HEK293T (cell line): ENCODE measurements at regions not wholly inside any gene's neighbourhood (a gene's known extent, or its start where the extent isn't known, plus 50 kb on each side); places are given as distances from the start of the nearest gene placed in this dataset.

Source experiments
- CTCF ChIA-PET: fragments of 350-600 bp; formaldehyde crosslinking; extraction: SDS; loops from one replicate; lab custom pipeline; 2021; ENCODE audit warnings: antibody characterized with exemption, inconsistent platforms; lab: Yijun Ruan, JAX
- POLR2A ChIA-PET: fragments of 350-600 bp; formaldehyde crosslinking; extraction: SDS; loops from one replicate; lab custom pipeline; 2020; ENCODE audit warnings: antibody characterized with exemption, inconsistent platforms; lab: Yijun Ruan, JAX
- DNase-seq: peaks from one replicate; pipeline ENCODE4 v3.0.0; 2012; ENCODE audit warnings: mixed read lengths; ENCODE audit errors: extremely low spot score
- ARNT ChIP-seq: fragments of 450-650 bp; IDR thresholded peaks from 2 replicates; pipeline ENCODE4 v1.6.1; 2017; ENCODE audit warnings: mild to moderate bottlenecking
- BHLHE40 ChIP-seq: fragments of 450-650 bp; IDR thresholded peaks from 2 replicates; pipeline ENCODE4 v1.6.1; 2016; ENCODE audit warnings: mild to moderate bottlenecking, moderate library complexity, borderline replicate concordance
- CTBP1 ChIP-seq: fragments of 450-650 bp; IDR thresholded peaks from 2 replicates; pipeline ENCODE4 v1.6.1; 2016; ENCODE audit warnings: borderline replicate concordance
- ELF4 ChIP-seq: fragments of 450-650 bp; IDR thresholded peaks from 2 replicates; pipeline ENCODE4 v1.6.1; 2017; ENCODE audit warnings: antibody characterized with exemption
- FOXA1 ChIP-seq: fragments of 450-650 bp; IDR thresholded peaks from 2 replicates; pipeline ENCODE4 v1.6.1; 2016; ENCODE audit warnings: mild to moderate bottlenecking
- FOXK2 ChIP-seq: fragments of 450-650 bp; IDR thresholded peaks from 2 replicates; pipeline ENCODE4 v1.6.1; 2016; ENCODE audit warnings: mild to moderate bottlenecking
- FOXM1 ChIP-seq: fragments of 450-650 bp; IDR thresholded peaks from 2 replicates; pipeline ENCODE4 v1.6.1; 2017; ENCODE audit warnings: mild to moderate bottlenecking, borderline replicate concordance
- HDGF ChIP-seq: fragments of 450-650 bp; IDR thresholded peaks from 2 replicates; pipeline ENCODE4 v1.6.1; 2017; ENCODE audit warnings: antibody characterized with exemption, borderline replicate concordance
- L3MBTL2 ChIP-seq: fragments of 450-650 bp; conservative IDR thresholded peaks from 2 replicates; pipeline ENCODE4 v1.6.1; 2016; ENCODE audit warnings: mild to moderate bottlenecking
- LEF1 ChIP-seq: fragments of 450-650 bp; IDR thresholded peaks from 2 replicates; pipeline ENCODE4 v1.6.1; 2017; ENCODE audit warnings: mild to moderate bottlenecking, borderline replicate concordance
- NFRKB ChIP-seq: fragments of 450-650 bp; IDR thresholded peaks from 2 replicates; pipeline ENCODE4 v1.6.1; 2016; ENCODE audit warnings: mild to moderate bottlenecking, moderate library complexity
- SP1 ChIP-seq: fragments of 450-650 bp; IDR thresholded peaks from 2 replicates; pipeline ENCODE4 v1.6.1; 2017
- SUZ12 ChIP-seq: fragments of 450-650 bp; IDR thresholded peaks from 2 replicates; pipeline ENCODE4 v1.6.1; 2016; ENCODE audit warnings: mild to moderate bottlenecking
- TARDBP ChIP-seq: fragments of 450-650 bp; IDR thresholded peaks from 2 replicates; pipeline ENCODE4 v1.6.1; 2016
- ZNF384 ChIP-seq: fragments of 450-650 bp; IDR thresholded peaks from 2 replicates; pipeline ENCODE4 v1.6.1; 2016
- TF ChIP-seq, protein P1 (sequence below): fragments of 450-650 bp; IDR thresholded peaks from 2 replicates; pipeline ENCODE4 v1.6.1; 2016

DNA sequence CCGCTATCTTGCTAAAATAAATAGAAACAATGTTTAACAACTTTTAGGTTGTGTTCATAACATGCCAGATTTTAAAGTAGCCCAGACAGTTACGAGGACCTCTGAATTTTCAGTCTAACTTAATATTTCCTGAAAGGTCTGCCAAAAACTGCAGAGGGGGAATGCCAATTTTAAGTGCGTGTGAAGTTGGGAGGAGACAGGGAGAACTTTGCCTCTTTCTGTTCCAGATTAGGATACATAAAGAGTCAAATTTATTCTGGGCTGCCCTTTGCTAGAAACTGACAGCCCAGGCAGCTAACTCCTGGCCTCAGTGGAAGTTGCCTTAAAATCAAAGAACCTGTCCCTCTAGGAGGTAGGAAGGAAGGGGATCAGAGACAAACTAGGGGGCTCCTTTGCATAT lies 52.3 kb upstream of the PIP4K2A start:
- no peak for DNase-seq
- TF ChIP-seq CTBP1 (no peak), TARDBP (no peak), NFRKB (no peak)
- ChIA-PET POLR2A (no interaction called here), CTCF (no interaction called here)

DNA sequence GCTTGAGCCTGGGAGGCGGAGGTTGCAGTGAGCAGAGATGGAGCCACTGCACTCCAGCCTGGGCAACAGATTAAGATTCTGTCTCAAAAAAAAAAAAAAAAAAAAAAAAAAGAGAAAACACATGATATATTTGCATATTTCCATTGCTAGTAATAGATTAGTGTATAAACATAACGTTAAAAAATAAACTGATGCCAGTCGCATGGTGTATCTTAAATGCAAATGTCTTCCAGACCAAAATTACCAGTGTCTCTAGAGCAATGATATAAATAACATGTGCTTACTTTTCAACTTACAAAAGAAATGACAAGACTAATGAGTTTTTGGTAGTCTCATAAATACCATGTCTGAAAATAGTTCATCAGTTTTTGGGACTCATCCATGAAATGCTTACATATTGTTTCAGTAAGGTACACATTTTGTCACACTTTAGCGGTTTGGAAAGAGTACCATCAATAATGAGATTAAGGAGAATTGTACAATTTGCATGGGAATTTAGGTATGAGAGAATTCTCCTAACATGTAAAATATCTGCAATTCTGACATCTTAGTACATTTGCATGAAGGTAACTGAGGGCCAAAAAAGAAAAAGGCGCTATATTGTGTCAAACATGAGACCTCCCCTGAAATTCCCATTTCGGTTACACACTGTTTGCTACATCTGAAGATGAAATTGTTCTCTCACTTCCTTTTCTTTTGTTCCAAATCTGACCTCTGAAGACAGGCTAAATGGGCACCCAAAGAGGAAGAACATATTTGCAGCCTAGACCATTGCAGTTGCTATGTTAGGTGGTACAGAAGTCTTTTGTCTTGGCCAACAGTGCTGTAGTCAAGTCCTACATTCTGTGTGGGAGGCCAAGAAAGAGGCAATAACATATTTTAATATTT lies 51.5 kb upstream of the PIP4K2A start:
- ChIA-PET POLR2A (no interaction called here), CTCF (no interaction called here)

DNA sequence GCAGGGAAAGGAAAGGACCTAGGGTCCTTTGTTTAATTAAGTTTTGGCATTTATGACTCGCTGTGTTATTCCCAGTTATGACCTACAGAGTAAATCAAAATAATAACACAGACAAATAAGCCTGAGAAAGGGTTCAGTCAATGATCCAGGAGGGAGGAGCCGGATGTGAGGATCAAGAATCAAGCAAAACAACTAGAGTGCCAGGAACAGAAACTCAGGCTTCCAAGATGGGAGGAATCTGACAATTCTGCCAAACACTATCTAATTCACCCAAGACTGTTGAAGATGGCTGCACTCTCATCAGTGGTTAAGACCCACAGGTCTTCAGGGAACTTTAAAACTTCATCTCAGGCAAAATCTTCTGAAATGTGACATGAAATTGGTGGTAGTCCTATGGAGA lies 50.3 kb upstream of the PIP4K2A start:
- no peak for TF ChIP-seq L3MBTL2
- TF ChIP-seq SP1, result no peak
- no peak for TF ChIP-seq ARNT
- no peak for TF ChIP-seq FOXM1
- TF ChIP-seq TARDBP, result no peak
- no peak for TF ChIP-seq FOXK2
- TF ChIP-seq LEF1, result no peak
- no peak for TF ChIP-seq BHLHE40
- TF ChIP-seq, protein P1, sequence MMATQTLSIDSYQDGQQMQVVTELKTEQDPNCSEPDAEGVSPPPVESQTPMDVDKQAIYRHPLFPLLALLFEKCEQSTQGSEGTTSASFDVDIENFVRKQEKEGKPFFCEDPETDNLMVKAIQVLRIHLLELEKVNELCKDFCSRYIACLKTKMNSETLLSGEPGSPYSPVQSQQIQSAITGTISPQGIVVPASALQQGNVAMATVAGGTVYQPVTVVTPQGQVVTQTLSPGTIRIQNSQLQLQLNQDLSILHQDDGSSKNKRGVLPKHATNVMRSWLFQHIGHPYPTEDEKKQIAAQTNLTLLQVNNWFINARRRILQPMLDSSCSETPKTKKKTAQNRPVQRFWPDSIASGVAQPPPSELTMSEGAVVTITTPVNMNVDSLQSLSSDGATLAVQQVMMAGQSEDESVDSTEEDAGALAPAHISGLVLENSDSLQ, result no peak
- no peak for TF ChIP-seq FOXA1
- no peak for TF ChIP-seq NFRKB
- TF ChIP-seq ZNF384, result no peak
- no peak for TF ChIP-seq ELF4
- no peak for TF ChIP-seq CTBP1
- TF ChIP-seq SUZ12, result no peak
- no peak for DNase-seq
- CTCF ChIA-PET, result no interaction called here

More for the DNA sequence above, 51.5 kb upstream of the PIP4K2A start:
- TF ChIP-seq, protein P1, result no peak
- TF ChIP-seq FOXK2, result no peak
- TF ChIP-seq FOXM1, result no peak
- no peak for TF ChIP-seq L3MBTL2
- TF ChIP-seq ELF4, result no peak
- TF ChIP-seq CTBP1, result no peak
- TF ChIP-seq NFRKB, result no peak
- no peak for TF ChIP-seq SP1
- TF ChIP-seq BHLHE40, result no peak
- TF ChIP-seq TARDBP, result no peak
- TF ChIP-seq ZNF384, result no peak
- no peak for TF ChIP-seq LEF1
- no peak for TF ChIP-seq FOXA1
- no peak for TF ChIP-seq ARNT
- no peak for TF ChIP-seq HDGF
- no peak for TF ChIP-seq SUZ12
- DNase-seq, result no peak

More for the DNA sequence above, 50.3 kb upstream of the PIP4K2A start:
- POLR2A ChIA-PET, result no interaction called here
